B cell (primary cell): ENCODE measurements at regions not wholly inside any gene's neighbourhood (a gene's known extent, or its start where the extent isn't known, plus 50 kb on each side); places are given as distances from the start of the nearest gene placed in this dataset.

Source experiments
- CTCF ChIP-seq: fragments of 200-600 bp; IDR thresholded peaks from one replicate; pipeline ENCODE4 v1.8.0; 2022; ENCODE audit warnings: antibody characterized with exemption, mild to moderate bottlenecking
- EZH2 ChIP-seq: IDR thresholded peaks from 2 replicates; pipeline ENCODE4 v1.6.1; 2012; ENCODE audit warnings: borderline replicate concordance, low read depth, mild to moderate bottlenecking, moderate library complexity, low read length; ENCODE audit not compliant: insufficient read depth, poor library complexity, severe bottlenecking

GRCh38 chr20:48196001-48196400 lies 410.7 kb upstream of the SULF2 start:
- TF ChIP-seq CTCF (no peak), EZH2 (no peak)
